Left lung (tissue), 4 donors: ENCODE measurements at regions not wholly inside any gene's neighbourhood (a gene's known extent, or its start where the extent isn't known, plus 50 kb on each side); places are given as distances from the start of the nearest gene placed in this dataset.

Source experiments
- ATAC-seq: fragments of 200-7000 bp; cut with Tn5 transposase; one replicate; pipeline ENCODE4 v1.9.1; 2020; ENCODE audit warnings: moderate library complexity
- DNase-seq, 4 donors: peaks; one replicate each; pipeline ENCODE4 v3.0.0-alpha.2; 2013 to 2020
- H3K27ac ChIP-seq, 2 donors: fragments of 200-600 bp; sonication (generic) in 1 of 2; one replicate each; pipeline versions ENCODE4 v1.5.0 to v1.8.0; 2020 to 2021
- H3K27me3 ChIP-seq, 2 donors: fragments of 200-600 bp; sonication (generic) in 1 of 2; one replicate each; pipeline versions ENCODE4 v1.5.0 to v1.8.0; 2020 to 2021
- H3K36me3 ChIP-seq, 2 donors: fragments of 200-600 bp; sonication (generic) in 1 of 2; one replicate each; pipeline versions ENCODE4 v1.5.0 to v1.8.0; 2020 to 2021
- H3K4me1 ChIP-seq, 2 donors: fragments of 200-600 bp; one replicate each; pipeline ENCODE4 v1.8.0; 2021
- H3K4me3 ChIP-seq, 2 donors: fragments of 200-600 bp; sonication (generic) in 1 of 2; one replicate each; pipeline versions ENCODE4 v1.5.0 to v1.8.0; 2020 to 2021; ENCODE audit warnings: mild to moderate bottlenecking in 1 of 2
- H3K9me3 ChIP-seq, 2 donors: fragments of 200-600 bp; sonication (generic) in 1 of 2; one replicate each; pipeline versions ENCODE4 v1.5.0 to v1.8.0; 2020 to 2021
- intact Hi-C, 2 donors: fragments of 100-400 bp; cut with DNase I; formaldehyde crosslinking; loops; one replicate each; pipeline versions ENCODE4 v1.11.2 to v1.14.2; 2022
- TF ChIP-seq, protein P1 (sequence below), 2 donors: fragments of 200-600 bp; sonication (generic) in 1 of 2; IDR thresholded peaks; one replicate each; pipeline versions ENCODE4 v1.5.0 to v1.8.0; 2021; ENCODE audit warnings: antibody characterized with exemption in 2 of 2
- donor health status: DM: no; HTN: yes; CAD: no.
- donor health status: DM: no; HTN: no; CAD: no.

DNA sequence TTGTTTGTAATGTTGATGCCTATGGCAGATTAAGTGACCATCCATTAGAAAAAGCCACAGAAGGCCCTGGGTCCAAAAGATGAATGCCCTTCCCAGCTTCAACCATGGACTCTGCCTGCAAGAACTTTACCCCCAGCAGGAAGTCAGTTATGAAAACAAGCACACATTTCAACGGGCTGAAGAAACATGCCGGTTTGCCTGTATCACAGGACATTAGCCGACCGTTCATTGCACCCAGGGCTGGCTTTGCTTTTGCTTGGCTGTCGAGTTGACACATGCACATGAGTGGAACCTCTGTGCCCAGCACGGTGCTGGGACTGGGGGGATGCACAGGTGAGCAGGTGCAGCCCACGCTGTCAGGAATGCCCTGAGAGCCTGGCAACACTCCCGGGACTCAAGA lies 1087.0 kb downstream of the BCL11B start:
- Histone ChIP-seq H3K27me3 (no peaks in the 10 kb centered on the region), H3K4me1 (no peaks in the 10 kb centered on the region), H3K36me3 (no peaks in the 10 kb centered on the region), H3K4me3 (no peak overlapping the region), H3K27ac (no peak overlapping the region), H3K9me3 (no peaks in the 10 kb centered on the region)
- intact Hi-C loops = no loop called here
- DNase-seq (no peak), ATAC-seq (no peak)
- TF ChIP-seq, protein P1, sequence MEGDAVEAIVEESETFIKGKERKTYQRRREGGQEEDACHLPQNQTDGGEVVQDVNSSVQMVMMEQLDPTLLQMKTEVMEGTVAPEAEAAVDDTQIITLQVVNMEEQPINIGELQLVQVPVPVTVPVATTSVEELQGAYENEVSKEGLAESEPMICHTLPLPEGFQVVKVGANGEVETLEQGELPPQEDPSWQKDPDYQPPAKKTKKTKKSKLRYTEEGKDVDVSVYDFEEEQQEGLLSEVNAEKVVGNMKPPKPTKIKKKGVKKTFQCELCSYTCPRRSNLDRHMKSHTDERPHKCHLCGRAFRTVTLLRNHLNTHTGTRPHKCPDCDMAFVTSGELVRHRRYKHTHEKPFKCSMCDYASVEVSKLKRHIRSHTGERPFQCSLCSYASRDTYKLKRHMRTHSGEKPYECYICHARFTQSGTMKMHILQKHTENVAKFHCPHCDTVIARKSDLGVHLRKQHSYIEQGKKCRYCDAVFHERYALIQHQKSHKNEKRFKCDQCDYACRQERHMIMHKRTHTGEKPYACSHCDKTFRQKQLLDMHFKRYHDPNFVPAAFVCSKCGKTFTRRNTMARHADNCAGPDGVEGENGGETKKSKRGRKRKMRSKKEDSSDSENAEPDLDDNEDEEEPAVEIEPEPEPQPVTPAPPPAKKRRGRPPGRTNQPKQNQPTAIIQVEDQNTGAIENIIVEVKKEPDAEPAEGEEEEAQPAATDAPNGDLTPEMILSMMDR (IDR thresholded peaks at IDR 0.05) = no peak

DNA sequence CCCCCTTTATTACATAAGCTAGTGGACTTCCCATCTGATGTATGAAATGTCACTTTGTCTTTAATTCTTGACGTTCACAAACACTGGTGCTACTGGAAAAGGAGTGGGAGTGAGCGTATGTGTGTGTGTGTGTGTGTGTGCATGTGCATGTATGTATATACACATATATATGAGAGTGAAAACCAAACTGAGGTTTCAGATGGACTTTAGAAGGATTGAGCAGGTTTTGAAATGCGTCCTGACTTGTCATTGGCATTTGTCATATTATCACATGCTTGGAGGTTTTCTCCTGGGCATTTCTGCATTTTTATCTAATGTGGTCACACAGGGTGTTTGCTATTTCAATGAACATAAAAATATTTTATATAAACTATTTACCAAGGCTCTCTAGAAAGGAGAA lies 1085.9 kb downstream of the BCL11B start:
- Histone ChIP-seq H3K4me3 (no peak overlapping the region), H3K27ac (no peak overlapping the region), H3K27me3 (no peaks in the 10 kb centered on the region), H3K36me3 (no peaks in the 10 kb centered on the region), H3K4me1 (no peaks in the 10 kb centered on the region), H3K9me3 (no peaks in the 10 kb centered on the region)
- DNase-seq (no peak), ATAC-seq (no peak)
- intact Hi-C loops = no loop called here
- TF ChIP-seq, protein P1 (IDR thresholded peaks at IDR 0.05) = no peak

DNA sequence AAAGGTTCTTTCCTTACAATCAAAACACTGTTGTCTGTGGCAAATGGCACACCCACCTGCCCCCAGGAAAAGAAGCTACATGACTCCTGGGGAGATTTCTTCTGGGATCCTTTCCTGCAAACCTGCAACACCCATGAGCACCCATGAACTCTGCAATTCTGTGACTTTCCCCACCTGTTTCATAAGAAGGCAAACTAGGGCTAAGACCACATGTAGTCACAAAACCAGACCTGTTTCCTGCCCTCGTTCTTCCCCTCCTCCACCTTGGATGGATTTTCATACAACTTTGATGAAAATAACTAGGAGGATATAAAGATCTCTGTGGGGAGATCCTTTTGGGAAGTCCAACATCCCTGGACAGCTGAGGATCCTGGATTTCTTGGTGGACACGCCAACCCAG lies 1084.7 kb downstream of the BCL11B start:
- Histone ChIP-seq H3K27ac (no peak overlapping the region), H3K9me3 (no peaks in the 10 kb centered on the region), H3K4me1 (no peaks in the 10 kb centered on the region), H3K27me3 (no peaks in the 10 kb centered on the region), H3K36me3 (no peaks in the 10 kb centered on the region), H3K4me3 (no peak overlapping the region)
- no peak for DNase-seq
- ATAC-seq = no peak
- TF ChIP-seq, protein P1 (IDR thresholded peaks at IDR 0.05) = no peak
- intact Hi-C loops = no loop called here

DNA sequence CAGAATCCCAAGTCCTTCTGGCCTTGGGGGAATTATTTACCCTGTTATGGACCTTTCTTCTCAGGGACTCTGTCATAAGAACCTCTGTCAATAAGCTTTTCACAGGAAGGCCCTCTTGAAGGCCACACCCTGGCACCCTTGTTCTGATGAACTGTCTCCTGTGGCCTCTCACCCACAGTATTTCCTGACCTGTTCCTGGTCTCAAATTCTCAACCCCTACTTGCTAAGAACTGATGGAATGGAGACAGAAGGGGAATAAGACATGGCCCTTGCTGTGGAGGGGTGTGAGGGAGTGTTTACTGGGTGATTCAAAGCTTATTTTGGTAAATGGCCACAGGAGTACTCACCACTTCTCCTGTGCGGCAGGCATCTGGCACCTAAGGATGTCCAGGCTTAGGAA lies 1082.9 kb downstream of the BCL11B start:
- peak; percentile 89 for ATAC-seq
- intact Hi-C loops = no loop called here
- no peak for DNase-seq
- H3K4me1 ChIP-seq = no peaks in the 10 kb centered on the region
- H3K9me3 ChIP-seq = no peaks in the 10 kb centered on the region
- H3K27me3 ChIP-seq = no peaks in the 10 kb centered on the region
- TF ChIP-seq, protein P1 (IDR thresholded peaks at IDR 0.05) = no peak
- H3K27ac ChIP-seq = peak overlapping the region in 1 of 2 donors; percentile 53
- no peak overlapping the region for H3K4me3 ChIP-seq
- no peaks in the 10 kb centered on the region for H3K36me3 ChIP-seq

DNA sequence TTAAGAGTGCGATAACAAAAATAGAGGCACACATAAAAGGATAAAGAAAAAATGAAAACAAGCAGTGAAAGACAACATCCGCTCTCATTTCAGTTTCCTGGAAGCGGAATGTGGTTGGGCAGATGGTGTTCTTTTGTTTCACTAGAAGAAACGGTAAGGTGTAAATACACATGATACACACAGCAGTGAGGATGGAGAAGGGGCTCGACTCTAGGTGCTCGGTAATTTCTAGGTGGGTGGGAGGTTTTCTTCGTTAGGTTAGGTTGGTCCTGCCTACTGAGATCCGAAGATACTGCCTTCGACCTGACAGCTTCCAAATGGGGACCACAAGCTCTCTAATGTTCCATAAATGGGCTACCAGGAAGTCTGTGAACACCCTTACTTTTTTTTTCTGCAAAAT lies 1082.5 kb downstream of the BCL11B start:
- no peaks in the 10 kb centered on the region for H3K4me1 ChIP-seq
- TF ChIP-seq, protein P1 (IDR thresholded peaks at IDR 0.05) = no peak
- no peaks in the 10 kb centered on the region for H3K36me3 ChIP-seq
- DNase-seq = no peak
- H3K9me3 ChIP-seq = no peaks in the 10 kb centered on the region
- H3K4me3 ChIP-seq = no peak overlapping the region
- intact Hi-C loops = no loop called here
- no peaks in the 10 kb centered on the region for H3K27me3 ChIP-seq
- ATAC-seq = no peak
- peak overlapping the region in 1 of 2 donors; percentile 53 for H3K27ac ChIP-seq
